ENCODE measurements at regions not wholly inside any gene's neighbourhood (a gene's known extent, or its start where the extent isn't known, plus 50 kb on each side); places are given as distances from the start of the nearest gene placed in this dataset.

- DNase-seq (no peak), ATAC-seq (no peak)
Measured at GRCh38 chr3:117898722-117899522, 1135.7 kb downstream of the IGSF11 start.

GRCh38 chr3:117903226-117903625, 1131.4 kb downstream of the IGSF11 start:
- DNase-seq (no peak), ATAC-seq (no peak)

- DNase-seq: no peak
- no peak for ATAC-seq
Measured at GRCh38 chr3:117910820-117911521, 1123.7 kb downstream of the IGSF11 start.

- DNase-seq (no peak), ATAC-seq (no peak)
Measured at GRCh38 chr3:117912352-117912751, 1122.3 kb downstream of the IGSF11 start.

- DNase-seq: no peak
- ATAC-seq: no peak
Measured at GRCh38 chr3:117914540-117915100, 1120.0 kb downstream of the IGSF11 start.

GRCh38 chr3:117916839-117917238, 1117.8 kb downstream of the IGSF11 start:
- DNase-seq (no peak), ATAC-seq (no peak)

GRCh38 chr3:117919621-117920020, 1115.0 kb downstream of the IGSF11 start:
- no peak for DNase-seq
- ATAC-seq: no peak

- ATAC-seq: no peak
- DNase-seq: no peak
Measured at GRCh38 chr3:117920253-117920898, 1114.3 kb downstream of the IGSF11 start.

- ATAC-seq: no peak
- DNase-seq: no peak
Measured at GRCh38 chr3:117921411-117921810, 1113.2 kb downstream of the IGSF11 start.

- no peak for DNase-seq
- no peak for ATAC-seq
Measured at GRCh38 chr3:117922039-117922438, 1112.6 kb downstream of the IGSF11 start.

GRCh38 chr3:117926819-117927218, 1107.8 kb downstream of the IGSF11 start:
- DNase-seq: no peak
- no peak for ATAC-seq

- ATAC-seq (no peak), DNase-seq (no peak)
Measured at GRCh38 chr3:117927825-117928224, 1106.8 kb downstream of the IGSF11 start.

GRCh38 chr3:117928836-117929235, 1105.8 kb downstream of the IGSF11 start:
- ATAC-seq (no peak), DNase-seq (no peak)

GRCh38 chr3:117932441-117932840, 1102.2 kb downstream of the IGSF11 start:
- no peak for DNase-seq

GRCh38 chr3:117936159-117936558, 1098.5 kb downstream of the IGSF11 start:
- DNase-seq (no peak), ATAC-seq (no peak)

More at GRCh38 chr3:117932441-117932840, 1102.2 kb downstream of the IGSF11 start:
- no peak for ATAC-seq

GRCh38 chr3:117938974-117939373, 1095.7 kb downstream of the IGSF11 start:
- DNase-seq (no peak), ATAC-seq (no peak)

- DNase-seq: no peak
- ATAC-seq: no peak
Measured at GRCh38 chr3:117939425-117940027, 1095.1 kb downstream of the IGSF11 start.

- DNase-seq (no peak), ATAC-seq (no peak)
Measured at GRCh38 chr3:117941015-117941414, 1093.6 kb downstream of the IGSF11 start.

GRCh38 chr3:117941756-117942155, 1092.9 kb downstream of the IGSF11 start:
- ATAC-seq: no peak
- DNase-seq: no peak

GRCh38 chr3:117954131-117954530, 1080.5 kb downstream of the IGSF11 start:
- ATAC-seq (no peak), DNase-seq (no peak)

- no peak for DNase-seq
- no peak for ATAC-seq
Measured at GRCh38 chr3:117955196-117955595, 1079.5 kb downstream of the IGSF11 start.

- ATAC-seq (no peak), DNase-seq (no peak)
Measured at GRCh38 chr3:117958027-117958426, 1076.6 kb downstream of the IGSF11 start.
